ENCODE measurements at regions not wholly inside any gene's neighbourhood (a gene's known extent, or its start where the extent isn't known, plus 50 kb on each side); places are given as distances from the start of the nearest gene placed in this dataset.

- TF ChIP-seq CTCF (IDR thresholded peaks at IDR 0.05; ENCODE audit: low read depth, low read length, poor library complexity, severe bottlenecking) (no peak), EZH2phosphoT487 (IDR thresholded peaks at IDR 0.05; ENCODE audit: borderline replicate concordance, low read length) (no peak)
Observed at GRCh38 chr9:107789001-107789700, 299.6 kb upstream of the KLF4 start.
